NCI-H146 (cell line): ENCODE measurements at regions not wholly inside any gene's neighbourhood (a gene's known extent, or its start where the extent isn't known, plus 50 kb on each side); places are given as distances from the start of the nearest gene placed in this dataset.
"Not testable (repeated sequence)": the region's sequence is repeated elsewhere in the genome, so short reads cannot be mapped to it uniquely, and the experiment has no call there.

Experiments used
- DNase-seq: peaks from one replicate; lab custom pipeline; 2025; lab: John Stamatoyannopoulos, UW

GRCh38 chr3:152196782-152197181, 71.9 kb upstream of the MBNL1 start:
- DNase-seq: no peak

- DNase-seq: no peak
These were observed 71.3 kb upstream of the MBNL1 start for GRCh38 chr3:152197451-152197850.

DNA sequence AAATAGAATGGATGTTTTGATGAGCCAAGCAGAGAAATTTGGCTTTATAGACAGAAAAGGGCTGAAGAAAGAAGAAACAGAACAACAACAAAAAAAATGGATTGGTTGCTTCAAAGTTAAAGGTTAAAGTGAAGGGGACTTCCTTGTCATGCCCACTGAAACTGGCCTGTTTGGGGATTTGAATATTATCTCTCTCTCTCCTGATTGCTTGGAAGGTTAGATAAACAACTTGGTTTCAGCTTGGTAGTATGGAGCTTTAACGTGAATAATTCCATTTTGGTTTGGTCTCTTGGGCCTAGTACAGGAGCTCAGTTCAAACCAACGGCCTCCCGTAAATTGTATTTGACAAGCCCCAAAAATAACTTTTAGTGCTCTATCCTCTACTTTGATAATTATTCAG, 70.8 kb upstream of the MBNL1 start:
- no peak for DNase-seq

- no peak for DNase-seq
These were observed 70.1 kb upstream of the MBNL1 start for GRCh38 chr3:152198665-152199064.

DNA sequence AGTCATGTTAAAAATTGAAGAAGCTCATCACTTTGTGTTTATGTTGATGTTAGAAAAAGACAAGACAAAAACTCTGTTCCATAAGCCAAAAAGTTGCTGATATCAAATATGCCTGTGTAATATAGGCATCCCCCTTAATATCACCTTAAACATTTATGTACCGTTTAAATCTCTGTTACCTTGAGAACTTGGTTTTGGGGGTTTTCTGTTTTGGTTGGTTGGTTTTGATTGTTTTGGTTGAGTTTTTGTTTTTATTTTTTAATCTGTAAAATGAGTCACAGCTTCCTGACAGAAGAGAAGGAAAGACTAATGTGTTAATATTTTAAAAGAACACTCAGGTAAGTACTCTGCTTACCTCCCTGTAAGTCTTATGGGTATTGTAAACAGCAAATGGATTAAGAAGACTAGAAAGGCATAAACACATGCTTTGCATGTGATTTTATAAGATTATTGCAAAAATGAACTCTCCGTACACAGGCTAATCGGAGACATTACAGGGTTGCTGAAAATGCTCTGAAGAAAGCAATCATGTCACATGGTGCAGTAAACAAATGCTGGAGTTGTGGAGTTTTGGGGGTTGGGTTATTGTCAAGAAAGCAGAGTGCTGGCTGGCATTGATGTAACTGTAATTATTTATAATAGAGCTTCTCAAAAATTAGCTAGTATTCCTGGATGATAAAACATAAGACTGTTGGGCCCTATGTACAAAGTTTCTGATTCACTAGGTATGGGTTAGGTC, 69.5 kb upstream of the MBNL1 start:
- DNase-seq: no peak

DNA sequence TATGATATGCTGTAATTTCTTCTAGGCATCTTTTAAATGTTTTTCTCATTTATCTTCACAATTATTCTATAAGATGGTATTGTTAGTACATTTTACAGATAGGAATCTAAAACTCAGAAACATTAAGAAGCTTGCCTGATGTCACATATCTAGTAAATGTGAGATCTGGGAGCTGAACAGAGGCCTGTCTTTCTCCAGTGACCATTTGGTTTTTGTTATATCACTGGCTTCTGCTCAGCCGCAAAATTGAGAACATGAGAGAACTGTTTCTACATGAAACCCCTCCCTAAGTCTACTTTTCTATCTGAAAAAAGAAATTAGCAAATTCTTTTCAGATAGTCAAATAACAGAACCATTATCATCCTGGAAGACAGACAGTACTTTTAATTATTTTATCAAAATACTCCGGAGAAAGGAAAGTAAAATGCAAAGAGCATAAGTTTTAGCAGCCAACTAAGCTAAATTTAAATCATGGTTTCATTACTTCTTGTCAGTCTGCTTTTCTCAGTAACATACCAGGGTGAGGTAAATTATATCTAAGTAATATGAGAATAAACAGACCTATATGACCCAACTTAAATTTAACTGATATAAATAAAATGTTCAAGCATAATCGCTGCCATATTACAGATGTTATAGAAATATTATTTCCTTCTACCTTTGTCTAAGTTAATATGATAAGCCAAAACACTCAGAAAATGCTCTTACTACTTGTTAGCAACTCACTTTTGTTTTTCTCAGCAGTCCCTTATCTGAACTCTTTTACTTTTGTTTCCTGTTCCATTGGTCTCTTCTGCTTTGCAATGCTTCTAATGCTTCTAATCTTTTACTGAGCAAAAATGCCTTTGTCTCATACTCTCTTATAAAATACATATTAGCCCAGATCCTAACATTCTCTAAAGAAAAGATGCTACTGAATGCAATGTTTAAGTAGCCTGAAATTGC, 68.0 kb upstream of the MBNL1 start:
- DNase-seq: no peak

DNA sequence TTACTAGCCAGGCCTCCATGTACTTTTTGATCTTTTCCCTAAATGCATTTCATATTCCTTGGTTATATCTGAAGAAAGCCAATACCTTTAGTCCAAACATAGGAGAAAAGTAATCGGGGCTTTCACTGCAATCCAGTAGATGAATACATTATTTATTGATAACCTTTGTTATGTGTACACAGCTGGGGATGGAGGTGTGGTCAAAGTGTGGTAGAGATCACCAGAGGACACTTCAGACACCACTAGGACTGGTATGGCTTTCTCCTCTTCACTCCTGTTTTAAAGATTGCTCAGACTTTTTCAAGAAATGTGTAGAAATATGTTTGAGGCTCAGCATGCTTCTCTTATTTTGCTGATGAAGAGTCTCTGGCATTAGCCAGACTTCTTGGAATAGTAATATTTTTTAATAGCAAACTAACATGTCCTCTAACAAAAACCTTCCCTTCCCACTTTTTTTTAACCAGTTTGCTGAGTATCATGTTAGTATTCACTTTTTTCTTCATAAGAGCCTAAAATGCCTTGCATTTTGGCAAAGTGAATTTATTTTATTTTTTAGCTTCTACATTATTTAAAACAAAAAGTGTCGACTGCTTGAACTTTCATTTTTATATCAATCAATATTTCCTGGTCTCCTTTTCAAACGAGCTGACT, 65.6 kb upstream of the MBNL1 start:
- DNase-seq: peak; percentile 87

GRCh38 chr3:152203652-152204051, 65.1 kb upstream of the MBNL1 start:
- no peak for DNase-seq

GRCh38 chr3:152204218-152204617, 64.5 kb upstream of the MBNL1 start:
- no peak for DNase-seq

DNA sequence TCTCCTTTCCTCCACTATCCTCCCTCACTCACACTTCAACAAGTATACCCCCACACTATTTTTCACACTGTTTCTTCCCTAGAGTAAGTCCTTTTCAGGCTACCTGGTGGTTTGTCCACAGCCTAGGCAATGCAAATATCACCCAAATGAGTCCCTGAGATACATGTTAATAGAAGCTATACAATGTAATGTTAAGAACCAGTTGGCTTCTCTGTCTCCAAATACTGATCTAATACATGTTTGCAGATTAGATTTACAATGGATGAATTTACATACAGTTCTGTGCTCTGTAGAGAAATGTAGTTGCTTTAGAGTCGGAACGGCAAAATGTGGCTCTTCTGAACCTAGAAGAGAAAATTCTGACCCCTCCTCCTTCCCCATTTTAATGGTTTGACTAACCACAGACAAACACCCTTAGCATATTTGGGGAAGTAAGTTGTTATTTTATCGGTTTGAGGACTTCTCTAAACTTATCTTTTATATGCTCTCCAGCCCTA, 63.6 kb upstream of the MBNL1 start:
- no peak for DNase-seq

GRCh38 chr3:152206243-152206760, 62.4 kb upstream of the MBNL1 start:
- no peak for DNase-seq

DNA sequence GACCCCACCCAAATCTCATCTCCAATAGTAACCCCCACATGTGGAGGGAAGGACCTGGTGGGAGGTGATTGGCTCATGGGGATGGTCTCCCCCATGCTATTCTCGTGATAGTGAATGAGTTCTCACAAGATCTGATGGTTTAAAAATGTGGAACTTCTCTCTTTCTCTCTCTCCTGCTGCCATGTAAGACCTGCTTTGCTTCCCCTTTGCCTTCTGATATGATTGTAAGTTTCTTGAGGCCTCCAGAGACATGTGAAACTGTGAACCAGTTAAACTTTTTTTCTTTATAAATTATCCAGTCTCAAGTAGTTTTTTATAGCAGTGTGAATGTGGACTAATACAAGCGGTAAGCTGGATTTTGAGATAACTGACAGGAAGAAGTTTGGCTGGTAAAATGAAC, 60.3 kb upstream of the MBNL1 start:
- DNase-seq: no peak

GRCh38 chr3:152209060-152209459, 59.7 kb upstream of the MBNL1 start:
- no peak for DNase-seq

DNA sequence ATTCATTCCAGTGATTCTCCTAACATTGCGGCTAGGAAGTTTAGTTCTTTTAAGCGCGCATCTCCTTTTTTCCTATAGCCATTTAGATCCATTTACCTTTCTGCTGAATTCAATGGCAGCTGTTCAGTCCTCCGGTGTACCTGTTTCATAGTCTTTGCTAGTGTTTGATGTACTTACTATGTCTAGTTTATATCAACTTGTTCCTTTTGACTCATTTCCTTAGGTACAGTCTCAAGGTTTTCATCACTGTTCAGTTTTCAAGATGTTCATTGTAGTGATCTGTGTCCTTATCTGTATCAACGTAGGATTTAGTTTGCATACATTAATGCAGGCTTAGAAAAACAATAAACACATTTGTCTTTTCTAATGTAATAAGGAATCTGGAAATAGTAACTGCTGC, 59.0 kb upstream of the MBNL1 start:
- DNase-seq: no peak

- no peak for DNase-seq
These were observed 58.0 kb upstream of the MBNL1 start for GRCh38 chr3:152210697-152211096.

GRCh38 chr3:152211655-152212054, 57.1 kb upstream of the MBNL1 start:
- no peak for DNase-seq

DNA sequence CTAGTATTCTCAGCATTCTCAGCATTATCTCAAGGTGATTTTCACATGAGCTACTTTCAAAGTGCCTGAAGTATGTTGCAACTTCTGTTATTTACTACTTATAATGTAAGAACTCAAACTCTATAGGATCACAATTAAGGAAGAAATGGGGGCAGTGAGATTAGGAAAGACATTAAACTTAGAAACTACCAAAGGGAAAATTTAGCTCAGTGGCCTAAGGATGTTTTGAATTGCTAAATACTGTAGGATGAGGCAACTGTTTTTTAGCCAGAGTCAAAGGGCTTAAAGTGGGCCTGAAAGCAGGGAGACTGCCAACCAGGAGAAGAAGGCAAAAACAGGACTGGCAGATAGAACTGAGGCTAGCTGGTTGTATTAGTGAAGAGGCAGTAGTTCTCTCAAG, 55.5 kb upstream of the MBNL1 start:
- no peak for DNase-seq

DNA sequence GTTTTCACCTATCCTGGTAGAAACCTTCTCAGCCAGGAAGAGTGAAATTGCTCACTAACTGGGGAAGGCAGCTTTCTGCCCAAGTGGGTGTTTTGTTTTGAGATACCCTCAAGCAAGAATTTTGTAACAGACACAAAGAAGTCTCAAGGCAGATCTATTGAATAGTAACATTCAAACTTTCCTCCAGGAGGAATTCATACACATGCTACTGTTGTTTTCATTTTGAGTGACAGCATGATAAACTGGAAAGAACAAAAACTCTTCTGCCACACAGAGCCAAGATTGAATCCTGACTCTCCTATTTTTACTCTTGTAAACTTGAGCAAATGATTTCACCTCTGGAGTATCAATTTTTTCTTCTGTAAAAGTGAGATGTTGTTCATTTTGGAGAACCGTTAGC, 54.8 kb upstream of the MBNL1 start:
- DNase-seq: no peak

DNA sequence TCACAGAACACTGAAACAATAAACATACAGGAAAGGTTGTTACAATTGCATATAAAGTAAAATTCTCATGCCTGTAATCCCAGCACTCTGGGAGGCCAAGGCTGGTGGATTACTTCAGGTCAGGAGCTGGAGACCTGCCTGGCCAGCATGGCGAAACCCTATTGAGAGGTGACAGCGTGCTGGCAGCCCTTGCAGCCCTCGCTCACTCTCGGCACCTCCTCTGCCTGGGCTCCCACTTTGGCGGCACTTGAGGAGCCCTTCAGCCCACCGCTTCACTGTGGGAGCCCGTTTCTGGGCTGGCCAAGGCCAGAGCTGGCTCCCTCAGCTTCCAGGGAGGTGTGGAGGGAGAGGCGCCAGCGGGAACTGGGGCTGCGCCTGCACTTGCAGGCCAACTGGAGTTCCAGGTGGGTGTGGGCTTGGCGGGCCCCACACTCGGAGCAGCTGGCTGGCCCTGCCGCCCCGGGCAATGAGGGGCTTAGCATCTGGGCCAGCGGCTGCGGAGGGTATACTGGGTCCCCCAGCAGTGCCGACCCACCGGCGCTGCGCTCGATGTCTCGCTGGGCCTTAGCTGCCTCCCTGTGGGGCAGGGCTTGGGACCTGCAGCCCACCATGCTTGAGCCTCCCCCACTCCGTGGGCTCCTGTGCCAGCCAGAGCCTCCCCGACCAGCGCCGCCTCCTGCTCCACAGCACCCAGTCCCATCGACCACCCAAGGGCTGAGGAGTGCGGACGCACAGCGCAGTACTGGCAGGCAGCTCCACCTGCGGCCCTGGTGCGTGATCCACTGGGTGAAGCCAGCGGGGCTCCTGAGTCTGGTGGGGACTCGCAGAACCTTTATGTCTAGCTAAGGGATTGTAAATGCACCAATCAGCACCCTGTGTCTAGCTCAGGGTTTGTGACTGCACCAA, 51.5 kb upstream of the MBNL1 start:
- DNase-seq: not testable (repeated sequence)

DNA sequence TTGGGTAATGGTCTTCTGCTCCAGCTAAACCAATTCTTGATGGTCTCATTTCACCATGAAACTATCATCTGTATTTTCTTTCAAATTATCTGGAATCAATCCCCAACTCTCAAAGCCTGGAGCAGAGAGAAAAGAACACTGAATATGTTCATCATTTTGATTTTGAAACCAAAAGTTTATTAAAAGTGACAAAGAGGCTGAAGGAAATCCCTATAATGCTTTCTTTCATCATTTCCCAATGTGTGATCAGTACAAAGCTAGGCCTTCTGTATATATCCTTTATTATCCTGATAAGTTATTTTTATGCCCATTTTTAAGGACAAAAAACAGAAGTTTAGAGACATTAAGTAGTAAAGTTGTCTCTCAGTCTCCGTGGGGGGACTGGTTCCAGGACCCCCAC, 50.1 kb upstream of the MBNL1 start:
- no peak for DNase-seq
